ENCODE measurements at regions not wholly inside any gene's neighbourhood (a gene's known extent, or its start where the extent isn't known, plus 50 kb on each side); places are given as distances from the start of the nearest gene placed in this dataset.

GRCh38 chr13:64910096-64910495 lies 2320.0 kb downstream of the PCDH9 start:
- no peak for TF ChIP-seq CTCF (IDR thresholded peaks at IDR 0.05; ENCODE audit: low read depth, low read length)
- Histone ChIP-seq H3K27me3 (no peaks in the 10 kb centered on the region), H3K9me3 (no peaks in the 10 kb centered on the region), H3K4me3 (ENCODE audit: low read depth, low read length) (no peak overlapping the region), H3K36me3 (no peaks in the 10 kb centered on the region), H3K4me1 (no peaks in the 10 kb centered on the region)
- no peak for DNase-seq

- Histone ChIP-seq H3K4me3 (ENCODE audit: low read depth, low read length) (no peak overlapping the region), H3K4me1 (no peaks in the 10 kb centered on the region)
- no peak for TF ChIP-seq CTCF (IDR thresholded peaks at IDR 0.05; ENCODE audit: low read depth, low read length)
Measured at GRCh38 chr13:64909184-64909583, 2321.0 kb downstream of the PCDH9 start.

GRCh38 chr13:64900039-64900438 lies 2330.1 kb downstream of the PCDH9 start:
- no peaks in the 10 kb centered on the region for H3K4me1 ChIP-seq
- no peaks in the 10 kb centered on the region for H3K36me3 ChIP-seq
- DNase-seq, result no peak
- no peak overlapping the region for H3K4me3 ChIP-seq (ENCODE audit: low read depth, low read length)
- TF ChIP-seq CTCF (IDR thresholded peaks at IDR 0.05; ENCODE audit: low read depth, low read length), result no peak
- no peaks in the 10 kb centered on the region for H3K27me3 ChIP-seq
- no peaks in the 10 kb centered on the region for H3K9me3 ChIP-seq

More at GRCh38 chr13:64909184-64909583, 2321.0 kb downstream of the PCDH9 start:
- no peaks in the 10 kb centered on the region for H3K36me3 ChIP-seq
- H3K9me3 ChIP-seq, result no peaks in the 10 kb centered on the region
- no peaks in the 10 kb centered on the region for H3K27me3 ChIP-seq
- DNase-seq, result no peak

GRCh38 chr13:64884976-64885375 lies 2345.2 kb downstream of the PCDH9 start:
- Histone ChIP-seq H3K27me3 (no peaks in the 10 kb centered on the region), H3K4me1 (no peaks in the 10 kb centered on the region), H3K36me3 (no peaks in the 10 kb centered on the region), H3K4me3 (ENCODE audit: low read depth, low read length) (no peak overlapping the region), H3K9me3 (no peaks in the 10 kb centered on the region; the same call in 1 of the 2 replicates)
- TF ChIP-seq CTCF (IDR thresholded peaks at IDR 0.05; ENCODE audit: low read depth, low read length), result no peak
- DNase-seq, result no peak

- no peak for TF ChIP-seq CTCF (IDR thresholded peaks at IDR 0.05; ENCODE audit: low read depth, low read length)
- no peak for DNase-seq
- H3K36me3 ChIP-seq, result no peaks in the 10 kb centered on the region
- no peaks in the 10 kb centered on the region for H3K27me3 ChIP-seq
- no peaks in the 10 kb centered on the region for H3K4me1 ChIP-seq
- no peak overlapping the region for H3K4me3 ChIP-seq (ENCODE audit: low read depth, low read length)
- no peaks in the 10 kb centered on the region; the same call in 1 of the 2 replicates for H3K9me3 ChIP-seq
Measured at GRCh38 chr13:64877176-64877575, 2353.0 kb downstream of the PCDH9 start.

GRCh38 chr13:64871742-64872141 lies 2358.4 kb downstream of the PCDH9 start:
- DNase-seq, result no peak
- H3K9me3 ChIP-seq, result no peaks in the 10 kb centered on the region
- H3K36me3 ChIP-seq, result no peaks in the 10 kb centered on the region
- no peak for TF ChIP-seq CTCF (IDR thresholded peaks at IDR 0.05; ENCODE audit: low read depth, low read length)
- no peaks in the 10 kb centered on the region; the same call in 1 of the 2 replicates for H3K4me1 ChIP-seq
- H3K27me3 ChIP-seq, result no peaks in the 10 kb centered on the region
- no peak overlapping the region for H3K4me3 ChIP-seq (ENCODE audit: low read depth, low read length)

Data from BE2C (cell line).